AG04450 (cell line): ENCODE measurements at regions not wholly inside any gene's neighbourhood (a gene's known extent, or its start where the extent isn't known, plus 50 kb on each side); places are given as distances from the start of the nearest gene placed in this dataset.

Experiments used
- CTCF ChIA-PET: fragments of 300-600, 350-600 bp; formaldehyde crosslinking; extraction: SDS; loops from one replicate; lab custom pipeline; 2022; ENCODE audit warnings: antibody characterized with exemption, inconsistent platforms; lab: Charles Lee
- POLR2A ChIA-PET: fragments of 350-600 bp; formaldehyde crosslinking; extraction: SDS; loops from one replicate; lab custom pipeline; 2021; ENCODE audit warnings: antibody characterized with exemption, inconsistent platforms; lab: Yijun Ruan, JAX
- DNase-seq: peaks from one replicate; pipeline ENCODE4 v3.0.0-alpha.2; 2011; ENCODE audit warnings: low read depth, low spot score
- H3K27ac ChIP-seq: one replicate; pipeline ENCODE4 v1.5.1; 2012; ENCODE audit warnings: low read depth, low read length, control low read depth
- H3K27me3 ChIP-seq: one replicate; pipeline ENCODE4 v1.6.0; 2012; ENCODE audit warnings: low read length; ENCODE audit not compliant: control insufficient read depth, insufficient read depth
- H3K4me3 ChIP-seq: 2 replicates; pipeline ENCODE4 v1.5.1; 2011; ENCODE audit warnings: mild to moderate bottlenecking, low read depth, low read length, control low read depth
- H3K9me3 ChIP-seq: 2 replicates; pipeline ENCODE4 v1.5.1; 2012; ENCODE audit warnings: low read length; ENCODE audit not compliant: control insufficient read depth, insufficient read depth
- CTCF ChIP-seq: IDR thresholded peaks from 2 replicates; pipeline ENCODE4 v1.5.1; 2011; ENCODE audit warnings: low read depth, low read length, control low read depth, inconsistent platforms

GRCh38 chr1:38616846-38617245, 242.7 kb downstream of the RRAGC start:
- no peak overlapping the region for H3K4me3 ChIP-seq
- DNase-seq, result no peak
- CTCF ChIA-PET, result no interaction called here
- TF ChIP-seq CTCF, result no peak
- POLR2A ChIA-PET, result no interaction called here
- H3K9me3 ChIP-seq, result no peaks in the 10 kb centered on the region
- H3K27ac ChIP-seq, result no peak overlapping the region
- no peaks in the 10 kb centered on the region for H3K27me3 ChIP-seq

- CTCF ChIA-PET, result no interaction called here
- Histone ChIP-seq H3K9me3 (no peaks in the 10 kb centered on the region), H3K4me3 (no peak overlapping the region), H3K27ac (no peak overlapping the region), H3K27me3 (no peaks in the 10 kb centered on the region)
- DNase-seq, result no peak
- TF ChIP-seq CTCF, result peak; percentile 16; the same call in 1 of the 2 replicates
- POLR2A ChIA-PET, result no interaction called here
Observed at GRCh38 chr1:38615680-38616079, 243.9 kb downstream of the RRAGC start.

DNA sequence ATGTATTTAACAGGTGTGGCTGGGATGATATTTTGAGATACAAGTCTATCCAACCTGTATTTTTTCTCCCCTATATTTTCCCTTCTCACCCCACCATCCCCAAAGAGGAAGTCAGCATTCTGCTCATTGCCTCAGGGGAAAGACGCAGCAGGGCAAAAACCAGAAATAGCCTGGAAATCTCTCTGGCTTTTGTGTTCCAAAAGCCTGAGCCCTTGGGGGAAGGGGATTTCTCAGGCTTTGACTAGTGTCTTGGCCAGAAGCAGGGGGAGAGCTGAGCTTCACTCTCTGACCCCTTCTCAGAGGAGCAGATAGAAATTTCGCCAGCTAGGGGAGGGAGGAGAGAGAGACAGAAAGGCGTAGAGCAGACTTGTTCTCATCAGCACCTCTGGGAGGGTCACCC, 244.7 kb downstream of the RRAGC start:
- no peak for DNase-seq
- no peaks in the 10 kb centered on the region for H3K27me3 ChIP-seq
- no peaks in the 10 kb centered on the region for H3K9me3 ChIP-seq
- TF ChIP-seq CTCF, result no peak
- no peak overlapping the region for H3K4me3 ChIP-seq
- ChIA-PET POLR2A (no interaction called here), CTCF (no interaction called here)
- no peak overlapping the region for H3K27ac ChIP-seq

DNA sequence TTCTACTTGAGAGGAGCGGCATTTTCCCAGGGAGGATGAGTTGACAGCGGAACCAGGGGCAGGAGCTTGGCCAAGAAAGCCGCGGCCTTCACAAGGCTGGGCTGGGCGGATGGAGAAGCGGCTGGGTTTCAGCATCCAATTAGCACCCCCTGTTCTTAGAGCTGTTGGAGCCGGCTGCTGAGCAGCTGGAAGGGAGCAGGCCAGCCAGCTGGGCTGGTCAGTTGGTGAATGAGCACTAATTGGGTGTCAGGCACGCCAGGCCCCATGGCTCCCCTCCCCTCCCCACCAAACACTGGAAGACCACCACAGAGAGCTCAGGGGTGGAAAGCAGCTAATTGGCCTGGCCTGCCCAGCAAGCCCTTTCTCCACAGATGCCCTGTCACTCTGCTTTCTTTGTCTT, 245.6 kb downstream of the RRAGC start:
- Histone ChIP-seq H3K4me3 (no peak overlapping the region), H3K27ac (no peak overlapping the region), H3K27me3 (no peaks in the 10 kb centered on the region), H3K9me3 (no peaks in the 10 kb centered on the region)
- no peak for TF ChIP-seq CTCF
- DNase-seq, result no peak
- CTCF ChIA-PET, result interaction anchor here (0.6 kb wide), 1 partner anchor 226 kb away, joined by 4 read pairs; no protein-coding TSS in a partner anchor
- POLR2A ChIA-PET, result no interaction called here

DNA sequence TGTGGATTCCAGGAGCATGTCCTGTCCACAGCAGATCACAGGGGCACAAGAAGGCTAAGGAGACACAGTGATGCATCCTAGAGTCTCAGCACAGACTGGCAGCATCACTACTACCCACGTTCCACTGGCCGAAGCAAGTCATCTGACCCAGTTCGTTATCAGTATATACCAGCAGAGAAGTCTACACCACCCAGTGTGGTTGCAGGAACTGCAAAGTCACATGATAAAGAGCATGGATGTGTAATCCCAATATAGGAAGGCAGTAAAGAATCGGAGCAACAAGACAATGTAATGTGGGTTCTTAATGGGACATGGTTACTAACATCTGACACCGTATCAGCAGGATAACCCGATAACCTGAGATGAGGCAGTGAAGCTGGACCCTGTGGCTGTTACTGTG, 246.6 kb downstream of the RRAGC start:
- DNase-seq, result no peak
- no peaks in the 10 kb centered on the region for H3K9me3 ChIP-seq
- no peak overlapping the region for H3K27ac ChIP-seq
- POLR2A ChIA-PET, result no interaction called here
- H3K27me3 ChIP-seq, result no peaks in the 10 kb centered on the region
- no peak for TF ChIP-seq CTCF
- CTCF ChIA-PET, result no interaction called here
- H3K4me3 ChIP-seq, result no peak overlapping the region
